Lower leg skin (tissue), 3 donors: ENCODE measurements at regions not wholly inside any gene's neighbourhood (a gene's known extent, or its start where the extent isn't known, plus 50 kb on each side); places are given as distances from the start of the nearest gene placed in this dataset.

Source experiments
- CTCF ChIP-seq, 3 donors: fragments of 450-650 bp; IDR thresholded peaks; one replicate each; pipeline ENCODE4 v1.5.1; 2016; ENCODE audit warnings: antibody characterized with exemption in 3 of 3, mild to moderate bottlenecking in 3 of 3, moderate library complexity in 2 of 3
- POLR2A ChIP-seq, 2 donors: fragments of 450-650 bp; IDR thresholded peaks; one replicate each; pipeline ENCODE4 v1.6.1; 2016 to 2017; ENCODE audit warnings: antibody characterized with exemption in 2 of 2, mild to moderate bottlenecking in 1 of 2, moderate library complexity in 1 of 2

GRCh38 chr14:53748691-53749090, 207.9 kb downstream of the BMP4 start:
- no peak for TF ChIP-seq CTCF (IDR thresholded peaks at IDR 0.05)
- TF ChIP-seq POLR2A (IDR thresholded peaks at IDR 0.05) = no peak
